Neutrophil (primary cell): ENCODE measurements at regions not wholly inside any gene's neighbourhood (a gene's known extent, or its start where the extent isn't known, plus 50 kb on each side); places are given as distances from the start of the nearest gene placed in this dataset.

Experiments
- H3K27ac ChIP-seq: fragments of 200-600 bp; sonication (generic); 2 replicates; pipeline ENCODE4 v1.5.1; 2016; ENCODE audit warnings: mild to moderate bottlenecking, moderate library complexity
- H3K27me3 ChIP-seq: fragments of 200-600 bp; sonication (generic); 2 replicates; pipeline ENCODE4 v1.6.0; 2016; ENCODE audit warnings: mild to moderate bottlenecking
- H3K36me3 ChIP-seq: fragments of 200-600 bp; sonication (generic); 2 replicates; pipeline ENCODE4 v1.5.1; 2017
- H3K4me1 ChIP-seq, 2 experiments: fragments of 200-600 bp in 1 of 2; sonication (generic) in 1 of 2; 1 replicate in 1 of 2; 2 replicates in 1 of 2; pipeline versions ENCODE4 v1.5.1 to v1.6.1; 2013 to 2016; ENCODE audit warnings: low read depth in 1 of 2, low read length in 1 of 2, mild to moderate bottlenecking in 1 of 2, moderate library complexity in 1 of 2; ENCODE audit not compliant: control insufficient read depth in 1 of 2, insufficient read depth in 1 of 2
- H3K4me3 ChIP-seq, 2 experiments: fragments of 200-600 bp in 1 of 2; sonication (generic) in 1 of 2; 1 replicate in 1 of 2; 2 replicates in 1 of 2; pipeline ENCODE4 v1.5.1; 2013 to 2016; ENCODE audit warnings: low read depth in 1 of 2, low read length in 1 of 2, mild to moderate bottlenecking in 1 of 2, moderate library complexity in 1 of 2
- H3K9me3 ChIP-seq: fragments of 200-600 bp; sonication (generic); 2 replicates; pipeline ENCODE4 v1.5.1; 2016
- TF ChIP-seq, protein P1 (sequence below): fragments of 200-600 bp; sonication (generic); IDR thresholded peaks from 2 replicates; pipeline ENCODE4 v1.5.1; 2016; ENCODE audit warnings: antibody characterized with exemption

DNA sequence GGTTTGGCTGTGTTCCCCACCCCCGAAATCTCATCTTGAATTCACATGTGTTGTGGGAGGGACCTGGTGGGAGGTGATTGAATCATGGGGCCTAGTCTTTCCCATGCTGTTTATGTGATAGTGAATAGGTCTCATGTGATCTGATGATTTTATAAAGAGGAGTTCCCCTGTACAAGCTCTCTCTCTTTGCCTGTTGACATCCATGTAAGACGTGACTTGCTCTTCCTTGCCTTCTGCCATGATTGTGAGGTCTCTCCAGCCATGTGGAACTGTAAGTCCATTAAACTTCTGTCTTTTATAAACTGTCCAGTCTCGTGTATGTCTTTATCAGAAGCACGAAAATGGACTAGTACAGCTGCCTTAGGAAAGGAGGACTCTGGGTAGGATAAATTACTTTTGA, 976.7 kb downstream of the MCTP2 start:
- Histone ChIP-seq H3K9me3 (no peaks in the 10 kb centered on the region), H3K27ac (no peak overlapping the region), H3K36me3 (no peaks in the 10 kb centered on the region), H3K4me3 (no peak overlapping the region), H3K4me1 (no peaks in the 10 kb centered on the region), H3K27me3 (no peaks in the 10 kb centered on the region)
- TF ChIP-seq, protein P1, sequence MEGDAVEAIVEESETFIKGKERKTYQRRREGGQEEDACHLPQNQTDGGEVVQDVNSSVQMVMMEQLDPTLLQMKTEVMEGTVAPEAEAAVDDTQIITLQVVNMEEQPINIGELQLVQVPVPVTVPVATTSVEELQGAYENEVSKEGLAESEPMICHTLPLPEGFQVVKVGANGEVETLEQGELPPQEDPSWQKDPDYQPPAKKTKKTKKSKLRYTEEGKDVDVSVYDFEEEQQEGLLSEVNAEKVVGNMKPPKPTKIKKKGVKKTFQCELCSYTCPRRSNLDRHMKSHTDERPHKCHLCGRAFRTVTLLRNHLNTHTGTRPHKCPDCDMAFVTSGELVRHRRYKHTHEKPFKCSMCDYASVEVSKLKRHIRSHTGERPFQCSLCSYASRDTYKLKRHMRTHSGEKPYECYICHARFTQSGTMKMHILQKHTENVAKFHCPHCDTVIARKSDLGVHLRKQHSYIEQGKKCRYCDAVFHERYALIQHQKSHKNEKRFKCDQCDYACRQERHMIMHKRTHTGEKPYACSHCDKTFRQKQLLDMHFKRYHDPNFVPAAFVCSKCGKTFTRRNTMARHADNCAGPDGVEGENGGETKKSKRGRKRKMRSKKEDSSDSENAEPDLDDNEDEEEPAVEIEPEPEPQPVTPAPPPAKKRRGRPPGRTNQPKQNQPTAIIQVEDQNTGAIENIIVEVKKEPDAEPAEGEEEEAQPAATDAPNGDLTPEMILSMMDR: no peak

DNA sequence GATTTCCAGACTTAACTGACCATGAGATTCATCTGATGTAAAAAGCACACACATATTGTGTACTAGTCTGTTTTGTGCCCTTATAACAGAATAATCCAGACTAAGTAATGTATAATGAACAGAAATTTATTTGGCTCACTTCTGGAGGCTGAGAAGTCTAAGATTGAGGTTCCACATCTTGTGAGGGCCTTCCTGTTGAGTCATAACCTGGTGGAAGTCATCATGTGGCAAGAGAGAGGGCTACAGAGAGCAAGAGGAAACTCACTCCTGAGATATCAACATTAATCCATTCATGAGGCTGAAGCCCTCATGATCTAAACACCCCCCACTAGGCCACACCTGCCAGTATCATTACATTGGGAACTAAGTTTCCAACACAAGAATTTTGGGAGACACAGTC, 977.6 kb downstream of the MCTP2 start:
- H3K27me3 ChIP-seq: no peaks in the 10 kb centered on the region
- H3K9me3 ChIP-seq: no peaks in the 10 kb centered on the region
- H3K4me1 ChIP-seq: no peaks in the 10 kb centered on the region
- H3K4me3 ChIP-seq: no peak overlapping the region
- H3K36me3 ChIP-seq: no peaks in the 10 kb centered on the region
- TF ChIP-seq, protein P1: no peak
- H3K27ac ChIP-seq: no peak overlapping the region

DNA sequence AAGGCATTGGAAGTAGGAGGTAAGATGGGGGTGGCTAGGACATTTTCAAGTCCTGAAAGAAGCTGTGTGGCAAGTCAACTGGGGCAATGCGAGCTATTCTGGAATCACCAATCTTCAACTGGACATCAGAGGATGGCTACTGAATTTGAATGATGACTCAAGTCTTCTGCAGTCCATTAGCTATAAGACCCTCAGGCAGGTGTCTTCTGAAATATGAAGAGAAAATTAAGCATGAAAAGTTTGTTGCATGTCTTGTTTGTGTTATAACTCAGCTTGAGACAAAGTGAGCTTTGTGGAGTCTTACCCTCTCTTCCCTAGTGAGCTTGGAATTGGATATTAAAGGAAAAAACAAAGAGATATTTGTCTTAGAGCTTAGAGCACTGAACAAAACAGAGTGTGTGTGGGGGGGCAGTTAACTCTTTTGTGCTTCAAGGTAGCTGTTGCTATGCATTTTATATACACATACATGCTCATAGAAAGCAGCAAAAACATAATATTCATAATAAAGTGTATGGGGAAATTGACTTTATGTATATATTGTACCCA, 979.1 kb downstream of the MCTP2 start:
- Histone ChIP-seq H3K4me1 (no peaks in the 10 kb centered on the region), H3K4me3 (no peak overlapping the region), H3K27me3 (no peaks in the 10 kb centered on the region), H3K27ac (no peak overlapping the region), H3K9me3 (no peaks in the 10 kb centered on the region), H3K36me3 (no peaks in the 10 kb centered on the region)
- TF ChIP-seq, protein P1: no peak

DNA sequence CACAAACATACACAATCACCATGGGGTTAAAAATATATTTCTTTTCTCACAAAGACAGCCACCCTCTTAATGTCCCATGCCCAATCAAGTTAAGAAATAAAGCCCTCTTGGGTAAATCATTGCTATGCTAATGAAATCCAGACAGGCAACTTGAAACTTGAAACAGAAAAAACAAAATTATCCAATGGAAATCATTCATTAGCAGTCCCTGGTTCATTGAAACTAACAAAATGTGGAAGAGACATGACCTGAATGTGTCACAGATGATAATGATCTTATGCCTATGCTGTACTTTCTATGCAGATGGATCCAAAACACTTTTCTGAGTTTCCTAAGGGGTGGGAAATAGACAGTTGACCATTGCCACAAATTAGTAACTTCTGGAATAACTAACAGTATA, 983.7 kb downstream of the MCTP2 start:
- no peaks in the 10 kb centered on the region for H3K36me3 ChIP-seq
- H3K4me1 ChIP-seq: no peaks in the 10 kb centered on the region
- no peak overlapping the region for H3K27ac ChIP-seq
- H3K9me3 ChIP-seq: no peaks in the 10 kb centered on the region
- no peak overlapping the region for H3K4me3 ChIP-seq
- no peaks in the 10 kb centered on the region for H3K27me3 ChIP-seq
- TF ChIP-seq, protein P1: no peak

DNA sequence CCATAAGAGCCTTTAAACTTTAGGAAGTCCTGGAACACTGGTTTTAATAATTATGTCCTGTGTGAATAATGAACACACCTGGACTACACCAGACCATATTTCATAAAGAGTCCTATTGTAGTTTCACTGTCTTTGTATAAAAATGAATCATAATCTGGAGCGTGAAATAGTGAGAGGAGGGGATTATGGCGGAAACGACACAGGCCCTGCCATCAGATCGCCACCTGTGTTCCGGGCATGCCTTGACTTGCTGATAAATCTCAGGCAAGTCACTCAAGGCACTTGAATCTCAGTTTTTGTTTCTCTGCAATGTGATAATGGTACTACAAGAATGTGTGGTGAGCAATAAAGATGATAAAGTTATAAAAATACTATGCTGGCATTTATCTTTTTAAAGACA, 995.5 kb downstream of the MCTP2 start:
- Histone ChIP-seq H3K4me1 (no peaks in the 10 kb centered on the region), H3K36me3 (no peaks in the 10 kb centered on the region), H3K9me3 (no peaks in the 10 kb centered on the region), H3K27me3 (no peaks in the 10 kb centered on the region), H3K27ac (no peak overlapping the region), H3K4me3 (no peak overlapping the region)
- TF ChIP-seq, protein P1: no peak

DNA sequence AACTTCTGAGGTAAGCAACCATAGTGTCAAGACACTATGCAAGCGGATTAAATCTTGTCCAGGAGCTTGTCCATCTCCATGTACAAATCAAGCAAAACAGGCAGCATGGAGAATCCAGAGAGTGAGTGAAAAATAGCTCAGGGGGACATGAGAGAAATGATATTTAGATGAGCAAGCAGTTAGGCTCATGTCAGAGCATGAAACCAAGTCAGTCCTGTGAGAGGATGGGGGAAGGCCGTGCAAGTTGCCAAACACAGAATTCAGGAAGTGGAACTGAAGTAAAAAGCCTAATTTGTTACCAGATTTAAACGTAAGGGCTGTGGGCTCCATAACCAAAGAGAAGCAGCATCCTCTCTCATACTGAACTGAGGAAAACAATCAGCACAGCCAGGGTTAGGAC, 995.9 kb downstream of the MCTP2 start:
- H3K9me3 ChIP-seq: no peaks in the 10 kb centered on the region
- H3K4me3 ChIP-seq: no peak overlapping the region
- H3K36me3 ChIP-seq: no peaks in the 10 kb centered on the region
- no peak overlapping the region for H3K27ac ChIP-seq
- H3K4me1 ChIP-seq: no peaks in the 10 kb centered on the region
- TF ChIP-seq, protein P1: no peak
- H3K27me3 ChIP-seq: no peaks in the 10 kb centered on the region
